ENCODE measurements at regions not wholly inside any gene's neighbourhood (a gene's known extent, or its start where the extent isn't known, plus 50 kb on each side); places are given as distances from the start of the nearest gene placed in this dataset.

GRCh38 chr1:187283984-187284383 is 455.2 kb downstream of the PLA2G4A start:
- DNase-seq (ENCODE audit: insufficient read length, low spot score), result no peak
- no peak for TF ChIP-seq CTCF (IDR thresholded peaks at IDR 0.05; ENCODE audit: insufficient read depth, missing control alignments)
- FAIRE-seq, result peak; percentile 48

- FAIRE-seq (no peak), DNase-seq (ENCODE audit: insufficient read length, low spot score) (no peak)
- TF ChIP-seq CTCF (IDR thresholded peaks at IDR 0.05; ENCODE audit: insufficient read depth, missing control alignments), result no peak
These were observed 465.9 kb downstream of the PLA2G4A start for GRCh38 chr1:187294421-187295201.

GRCh38 chr1:187300081-187300480 is 471.3 kb downstream of the PLA2G4A start:
- no peak for TF ChIP-seq CTCF (IDR thresholded peaks at IDR 0.05; ENCODE audit: insufficient read depth, missing control alignments)
- DNase-seq (ENCODE audit: insufficient read length, low spot score), result no peak

GRCh38 chr1:187306710-187307415 is 478.1 kb downstream of the PLA2G4A start:
- no peak for FAIRE-seq
- no peak for TF ChIP-seq CTCF (IDR thresholded peaks at IDR 0.05; ENCODE audit: insufficient read depth, missing control alignments)
- DNase-seq (ENCODE audit: insufficient read length, low spot score), result no peak

More at GRCh38 chr1:187300081-187300480, 471.3 kb downstream of the PLA2G4A start:
- no peak for FAIRE-seq

- peak; percentile 51 for FAIRE-seq
- no peak for DNase-seq (ENCODE audit: insufficient read length, low spot score)
- no peak for TF ChIP-seq CTCF (IDR thresholded peaks at IDR 0.05; ENCODE audit: insufficient read depth, missing control alignments)
These were observed 481.4 kb downstream of the PLA2G4A start for GRCh38 chr1:187310038-187310631.

GRCh38 chr1:187313115-187313514 is 484.4 kb downstream of the PLA2G4A start:
- TF ChIP-seq CTCF (IDR thresholded peaks at IDR 0.05; ENCODE audit: insufficient read depth, missing control alignments), result no peak
- FAIRE-seq (peak; percentile 73), DNase-seq (ENCODE audit: insufficient read length, low spot score) (no peak)

Measured in D721Med (cell line).